ENCODE measurements at regions not wholly inside any gene's neighbourhood (a gene's known extent, or its start where the extent isn't known, plus 50 kb on each side); places are given as distances from the start of the nearest gene placed in this dataset.

DNA sequence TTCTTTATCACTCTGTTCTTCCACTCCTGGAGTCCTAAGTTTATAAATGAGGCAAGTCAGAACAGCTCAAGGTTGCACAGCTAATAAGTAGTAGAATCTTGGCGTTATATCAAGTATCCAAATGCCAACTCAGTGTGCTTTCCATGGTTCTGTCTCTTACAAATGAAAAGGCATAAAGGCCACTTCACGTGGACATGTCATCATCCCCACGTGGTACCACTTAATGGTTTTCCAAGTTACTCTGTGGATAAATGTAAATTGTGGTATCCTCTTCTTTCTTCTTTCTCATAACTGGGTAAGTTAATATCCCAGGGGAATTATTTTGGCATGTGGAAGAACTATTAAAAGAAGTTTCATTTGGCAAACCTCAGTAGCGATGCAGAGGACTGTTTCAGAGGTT lies 131.5 kb upstream of the L3MBTL4 start:
- peaks cover 3% of the 10 kb centered on the region; the same call in 1 of the 2 replicates for H3K9me3 ChIP-seq (ENCODE audit: insufficient read depth, low read depth, low read length)
- no peak overlapping the region for H3K9ac ChIP-seq (ENCODE audit: low read depth, low read length, poor library complexity, severe bottlenecking)
- no peaks in the 10 kb centered on the region for H4K20me1 ChIP-seq (ENCODE audit: insufficient read depth, low read length, poor library complexity, severe bottlenecking)
- H3K79me2 ChIP-seq (ENCODE audit: insufficient read depth, low read length): no peaks in the 10 kb centered on the region
- H3K4me2 ChIP-seq (ENCODE audit: low read depth, low read length, poor library complexity, severe bottlenecking): no peak overlapping the region
- H3K4me3 ChIP-seq (ENCODE audit: low read length, poor library complexity, severe bottlenecking): no peak overlapping the region
- no peaks in the 10 kb centered on the region for H3K27me3 ChIP-seq (ENCODE audit: insufficient read depth, low read length, poor library complexity, severe bottlenecking)
- H2AFZ ChIP-seq (ENCODE audit: low read length): no peak overlapping the region
- no peaks in the 10 kb centered on the region for H3K36me3 ChIP-seq (ENCODE audit: insufficient read depth, low read length)
- H3K4me1 ChIP-seq (ENCODE audit: insufficient read depth, low read length, poor library complexity, severe bottlenecking): no peaks in the 10 kb centered on the region
- H3K9me2 ChIP-seq (replicated peaks; ENCODE audit: low read depth, low read length): no peaks in the 10 kb centered on the region
- H3F3A ChIP-seq (ENCODE audit: low read depth): no peaks in the 10 kb centered on the region
- TF ChIP-seq EZH2phosphoT487 (IDR thresholded peaks at IDR 0.05; ENCODE audit: borderline replicate concordance) (no peak), CTCF (conservative IDR thresholded peaks at IDR 0.05; ENCODE audit: low read length) (no peak)

GRCh38 chr18:6547476-6547875 lies 132.8 kb upstream of the L3MBTL4 start:
- H3K36me3 ChIP-seq (ENCODE audit: insufficient read depth, low read length): no peaks in the 10 kb centered on the region
- H4K20me1 ChIP-seq (ENCODE audit: insufficient read depth, low read length, poor library complexity, severe bottlenecking): no peaks in the 10 kb centered on the region
- H3F3A ChIP-seq (ENCODE audit: low read depth): no peaks in the 10 kb centered on the region
- H2AFZ ChIP-seq (ENCODE audit: low read length): no peak overlapping the region
- no peaks in the 10 kb centered on the region for H3K4me1 ChIP-seq (ENCODE audit: insufficient read depth, low read length, poor library complexity, severe bottlenecking)
- H3K9ac ChIP-seq (ENCODE audit: low read depth, low read length, poor library complexity, severe bottlenecking): no peak overlapping the region
- H3K9me2 ChIP-seq (replicated peaks; ENCODE audit: low read depth, low read length): no peaks in the 10 kb centered on the region
- H3K79me2 ChIP-seq (ENCODE audit: insufficient read depth, low read length): no peaks in the 10 kb centered on the region
- TF ChIP-seq EZH2phosphoT487 (IDR thresholded peaks at IDR 0.05; ENCODE audit: borderline replicate concordance): no peak
- no peak for TF ChIP-seq CTCF (conservative IDR thresholded peaks at IDR 0.05; ENCODE audit: low read length)
- H3K4me3 ChIP-seq (ENCODE audit: low read length, poor library complexity, severe bottlenecking): no peak overlapping the region
- H3K4me2 ChIP-seq (ENCODE audit: low read depth, low read length, poor library complexity, severe bottlenecking): no peak overlapping the region
- no peaks in the 10 kb centered on the region for H3K27me3 ChIP-seq (ENCODE audit: insufficient read depth, low read length, poor library complexity, severe bottlenecking)
- H3K9me3 ChIP-seq (ENCODE audit: insufficient read depth, low read depth, low read length): peaks cover 3% of the 10 kb centered on the region; the same call in 1 of the 2 replicates

GRCh38 chr18:6553234-6553900 lies 138.7 kb upstream of the L3MBTL4 start:
- H3K9me2 ChIP-seq (replicated peaks; ENCODE audit: low read depth, low read length): no peaks in the 10 kb centered on the region
- H2AFZ ChIP-seq (ENCODE audit: low read length): no peak overlapping the region
- no peak overlapping the region for H3K4me3 ChIP-seq (ENCODE audit: low read length, poor library complexity, severe bottlenecking)
- no peak overlapping the region for H3K9ac ChIP-seq (ENCODE audit: low read depth, low read length, poor library complexity, severe bottlenecking)
- peaks cover 3% of the 10 kb centered on the region; the same call in 1 of the 2 replicates for H3K9me3 ChIP-seq (ENCODE audit: insufficient read depth, low read depth, low read length)
- no peak overlapping the region for H3K4me2 ChIP-seq (ENCODE audit: low read depth, low read length, poor library complexity, severe bottlenecking)
- no peaks in the 10 kb centered on the region for H3K36me3 ChIP-seq (ENCODE audit: insufficient read depth, low read length)
- no peaks in the 10 kb centered on the region for H3F3A ChIP-seq (ENCODE audit: low read depth)
- TF ChIP-seq CTCF (conservative IDR thresholded peaks at IDR 0.05; ENCODE audit: low read length): no peak
- TF ChIP-seq EZH2phosphoT487 (IDR thresholded peaks at IDR 0.05; ENCODE audit: borderline replicate concordance): no peak
- no peaks in the 10 kb centered on the region for H3K27me3 ChIP-seq (ENCODE audit: insufficient read depth, low read length, poor library complexity, severe bottlenecking)
- H4K20me1 ChIP-seq (ENCODE audit: insufficient read depth, low read length, poor library complexity, severe bottlenecking): no peaks in the 10 kb centered on the region
- H3K79me2 ChIP-seq (ENCODE audit: insufficient read depth, low read length): no peaks in the 10 kb centered on the region
- no peaks in the 10 kb centered on the region for H3K4me1 ChIP-seq (ENCODE audit: insufficient read depth, low read length, poor library complexity, severe bottlenecking)

All from Loucy (cell line).